Adrenal gland (tissue), 5 donors: ENCODE measurements at regions not wholly inside any gene's neighbourhood (a gene's known extent, or its start where the extent isn't known, plus 50 kb on each side); places are given as distances from the start of the nearest gene placed in this dataset.

ENCODE experiments used
- POLR2A ChIP-seq, 2 donors: fragments of 450-650 bp; IDR thresholded peaks; one replicate each; pipeline ENCODE4 v1.6.1; 2017; ENCODE audit warnings: antibody characterized with exemption in 2 of 2, mild to moderate bottlenecking in 2 of 2, moderate library complexity in 1 of 2
- TF ChIP-seq, protein P1 (sequence below), 6 experiments: fragments of 450-650 bp in 4 of 6; fragments of 200-600 bp in 2 of 6; sonication (generic) in 1 of 6; IDR thresholded peaks; 1 replicate in 5 of 6; 2 replicates in 1 of 6; pipeline versions ENCODE4 v1.5.1 to v1.8.0; 2016 to 2021; ENCODE audit warnings: antibody characterized with exemption in 6 of 6, mild to moderate bottlenecking in 2 of 6, moderate library complexity in 1 of 6
- donor health status: DM: no; HTN: no; CAD: no.

DNA sequence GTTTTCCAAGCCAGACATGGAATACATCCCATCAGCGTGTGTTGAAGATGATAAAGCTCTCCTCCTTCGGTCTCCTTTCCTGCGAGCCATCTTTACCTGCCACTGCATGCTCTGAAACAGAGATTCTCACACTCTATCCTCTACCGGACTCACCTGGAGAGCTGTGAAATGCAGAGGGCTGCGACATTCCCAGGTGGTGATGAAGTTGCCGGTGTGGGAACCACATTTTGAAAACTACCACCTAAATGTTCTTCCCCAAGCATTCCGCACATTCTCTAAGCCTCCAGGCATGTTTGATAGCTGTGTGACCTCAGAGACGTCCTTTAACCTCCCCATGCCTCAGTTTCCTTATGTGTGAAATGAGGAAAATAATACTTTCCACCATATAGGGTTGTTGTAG is 226.2 kb upstream of the RAB6C start:
- TF ChIP-seq, protein P1, sequence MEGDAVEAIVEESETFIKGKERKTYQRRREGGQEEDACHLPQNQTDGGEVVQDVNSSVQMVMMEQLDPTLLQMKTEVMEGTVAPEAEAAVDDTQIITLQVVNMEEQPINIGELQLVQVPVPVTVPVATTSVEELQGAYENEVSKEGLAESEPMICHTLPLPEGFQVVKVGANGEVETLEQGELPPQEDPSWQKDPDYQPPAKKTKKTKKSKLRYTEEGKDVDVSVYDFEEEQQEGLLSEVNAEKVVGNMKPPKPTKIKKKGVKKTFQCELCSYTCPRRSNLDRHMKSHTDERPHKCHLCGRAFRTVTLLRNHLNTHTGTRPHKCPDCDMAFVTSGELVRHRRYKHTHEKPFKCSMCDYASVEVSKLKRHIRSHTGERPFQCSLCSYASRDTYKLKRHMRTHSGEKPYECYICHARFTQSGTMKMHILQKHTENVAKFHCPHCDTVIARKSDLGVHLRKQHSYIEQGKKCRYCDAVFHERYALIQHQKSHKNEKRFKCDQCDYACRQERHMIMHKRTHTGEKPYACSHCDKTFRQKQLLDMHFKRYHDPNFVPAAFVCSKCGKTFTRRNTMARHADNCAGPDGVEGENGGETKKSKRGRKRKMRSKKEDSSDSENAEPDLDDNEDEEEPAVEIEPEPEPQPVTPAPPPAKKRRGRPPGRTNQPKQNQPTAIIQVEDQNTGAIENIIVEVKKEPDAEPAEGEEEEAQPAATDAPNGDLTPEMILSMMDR (IDR thresholded peaks at IDR 0.05): no peak
- no peak for TF ChIP-seq POLR2A (IDR thresholded peaks at IDR 0.05)
